ENCODE measurements at regions not wholly inside any gene's neighbourhood (a gene's known extent, or its start where the extent isn't known, plus 50 kb on each side); places are given as distances from the start of the nearest gene placed in this dataset.

DNA sequence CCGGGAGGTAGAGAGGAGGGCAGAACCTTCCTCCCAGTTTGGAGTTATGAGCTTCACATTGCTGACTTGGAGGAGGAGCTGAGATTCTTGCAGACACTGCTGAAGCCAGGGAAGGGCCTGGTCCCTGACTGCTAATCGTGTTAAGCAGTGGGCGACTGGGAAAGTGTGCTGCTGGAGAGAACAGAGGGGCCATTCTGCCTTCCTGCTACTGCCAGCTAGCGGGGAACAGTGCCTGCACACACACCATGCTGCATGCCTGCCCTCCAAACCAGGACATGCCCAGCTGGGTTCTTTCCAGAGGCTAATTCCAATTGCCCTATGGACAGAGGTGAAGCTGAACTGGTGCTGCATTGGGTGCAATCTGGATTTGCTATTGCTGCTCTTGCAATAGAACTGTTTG, 281.4 kb downstream of the AJAP1 start:
- Histone ChIP-seq H3K4me3 (no peak overlapping the region), H3K36me3 (ENCODE audit: insufficient read depth) (peaks cover 5% of the 10 kb centered on the region), H3K79me2 (replicated peaks; ENCODE audit: insufficient read depth) (no peaks in the 10 kb centered on the region), H3K4me1 (ENCODE audit: insufficient read depth) (no peaks in the 10 kb centered on the region), H2AFZ (no peak overlapping the region), H3K9me2 (ENCODE audit: insufficient read depth) (no peaks in the 10 kb centered on the region), H3F3A (replicated peaks; ENCODE audit: low read depth) (no peaks in the 10 kb centered on the region), H3K4me2 (no peak overlapping the region), H3K27ac (ENCODE audit: low read depth) (no peak overlapping the region), H3K27me3 (ENCODE audit: insufficient read depth) (no peaks in the 10 kb centered on the region), H4K20me1 (replicated peaks; ENCODE audit: insufficient read depth) (no peaks in the 10 kb centered on the region)
- ATAC-seq = no peak
- peaks cover 5% of the 10 kb centered on the region; the same call in 2 of the 3 replicates for H3K36me3 Mint-ChIP-seq (ENCODE audit: low read depth)
- peaks cover 12% of the 10 kb centered on the region for H3K27me3 Mint-ChIP-seq (ENCODE audit: insufficient read depth, low read depth, poor library complexity)
- TF ChIP-seq, protein P1, sequence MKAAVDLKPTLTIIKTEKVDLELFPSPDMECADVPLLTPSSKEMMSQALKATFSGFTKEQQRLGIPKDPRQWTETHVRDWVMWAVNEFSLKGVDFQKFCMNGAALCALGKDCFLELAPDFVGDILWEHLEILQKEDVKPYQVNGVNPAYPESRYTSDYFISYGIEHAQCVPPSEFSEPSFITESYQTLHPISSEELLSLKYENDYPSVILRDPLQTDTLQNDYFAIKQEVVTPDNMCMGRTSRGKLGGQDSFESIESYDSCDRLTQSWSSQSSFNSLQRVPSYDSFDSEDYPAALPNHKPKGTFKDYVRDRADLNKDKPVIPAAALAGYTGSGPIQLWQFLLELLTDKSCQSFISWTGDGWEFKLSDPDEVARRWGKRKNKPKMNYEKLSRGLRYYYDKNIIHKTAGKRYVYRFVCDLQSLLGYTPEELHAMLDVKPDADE (IDR thresholded peaks at IDR 0.05) = no peak
- no peak for TF ChIP-seq CREB1 (CRISPR knock-in tag; IDR thresholded peaks at IDR 0.05; ENCODE audit: low read depth)
- TF ChIP-seq NANOG (IDR thresholded peaks at IDR 0.05; ENCODE audit: borderline replicate concordance) = no peak
- peaks cover 15% of the 10 kb centered on the region for H3K9me3 Mint-ChIP-seq
- H3K4me3 Mint-ChIP-seq = no peak overlapping the region
- no peak overlapping the region for H3K27ac Mint-ChIP-seq
- H3K4me1 Mint-ChIP-seq = peaks cover 20% of the 10 kb centered on the region
- DNase-seq (ENCODE audit: low spot score) = no peak

DNA sequence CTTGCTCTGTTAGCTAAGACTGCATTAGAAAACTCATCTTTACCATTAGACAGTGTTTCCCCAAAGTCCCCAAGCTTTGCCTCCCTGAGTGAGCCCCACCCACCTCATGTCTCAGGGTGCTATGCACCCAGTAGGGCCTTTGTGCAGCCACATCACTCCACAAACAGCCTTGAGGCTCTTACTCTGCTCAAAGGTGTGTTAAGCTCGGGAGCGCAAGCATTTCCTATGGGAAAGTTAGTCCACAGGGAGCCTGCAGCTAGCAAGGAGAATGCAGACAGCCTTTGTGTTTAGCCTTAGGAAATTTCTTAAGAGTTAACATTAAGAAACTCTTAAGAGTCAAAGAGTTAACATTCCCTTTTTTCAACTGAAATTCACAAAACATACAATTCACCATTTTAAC, 278.8 kb downstream of the AJAP1 start:
- peak; percentile 74 for ATAC-seq
- TF ChIP-seq, protein P2, sequence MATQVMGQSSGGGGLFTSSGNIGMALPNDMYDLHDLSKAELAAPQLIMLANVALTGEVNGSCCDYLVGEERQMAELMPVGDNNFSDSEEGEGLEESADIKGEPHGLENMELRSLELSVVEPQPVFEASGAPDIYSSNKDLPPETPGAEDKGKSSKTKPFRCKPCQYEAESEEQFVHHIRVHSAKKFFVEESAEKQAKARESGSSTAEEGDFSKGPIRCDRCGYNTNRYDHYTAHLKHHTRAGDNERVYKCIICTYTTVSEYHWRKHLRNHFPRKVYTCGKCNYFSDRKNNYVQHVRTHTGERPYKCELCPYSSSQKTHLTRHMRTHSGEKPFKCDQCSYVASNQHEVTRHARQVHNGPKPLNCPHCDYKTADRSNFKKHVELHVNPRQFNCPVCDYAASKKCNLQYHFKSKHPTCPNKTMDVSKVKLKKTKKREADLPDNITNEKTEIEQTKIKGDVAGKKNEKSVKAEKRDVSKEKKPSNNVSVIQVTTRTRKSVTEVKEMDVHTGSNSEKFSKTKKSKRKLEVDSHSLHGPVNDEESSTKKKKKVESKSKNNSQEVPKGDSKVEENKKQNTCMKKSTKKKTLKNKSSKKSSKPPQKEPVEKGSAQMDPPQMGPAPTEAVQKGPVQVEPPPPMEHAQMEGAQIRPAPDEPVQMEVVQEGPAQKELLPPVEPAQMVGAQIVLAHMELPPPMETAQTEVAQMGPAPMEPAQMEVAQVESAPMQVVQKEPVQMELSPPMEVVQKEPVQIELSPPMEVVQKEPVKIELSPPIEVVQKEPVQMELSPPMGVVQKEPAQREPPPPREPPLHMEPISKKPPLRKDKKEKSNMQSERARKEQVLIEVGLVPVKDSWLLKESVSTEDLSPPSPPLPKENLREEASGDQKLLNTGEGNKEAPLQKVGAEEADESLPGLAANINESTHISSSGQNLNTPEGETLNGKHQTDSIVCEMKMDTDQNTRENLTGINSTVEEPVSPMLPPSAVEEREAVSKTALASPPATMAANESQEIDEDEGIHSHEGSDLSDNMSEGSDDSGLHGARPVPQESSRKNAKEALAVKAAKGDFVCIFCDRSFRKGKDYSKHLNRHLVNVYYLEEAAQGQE (IDR thresholded peaks at IDR 0.05; ENCODE audit: unreplicated experiment) = no peak
- TF ChIP-seq CREB1 (CRISPR knock-in tag; IDR thresholded peaks at IDR 0.05; ENCODE audit: low read depth) = no peak
- no peak for TF ChIP-seq ZNF331 (CRISPR knock-in tag; IDR thresholded peaks at IDR 0.05; ENCODE audit: low read depth)
- TF ChIP-seq, protein P1 (IDR thresholded peaks at IDR 0.05) = no peak
- no peak for TF ChIP-seq ZNF114 (CRISPR knock-in tag; IDR thresholded peaks at IDR 0.05)
- TF ChIP-seq EZH2phosphoT487 (IDR thresholded peaks at IDR 0.05; ENCODE audit: unreplicated experiment) = no peak
- no peak for TF ChIP-seq ZNF462 (CRISPR knock-in tag; IDR thresholded peaks at IDR 0.05)
- no peak for TF ChIP-seq STAT1 (IDR thresholded peaks at IDR 0.05; ENCODE audit: unreplicated experiment)
- TF ChIP-seq POLR2AphosphoS5 (IDR thresholded peaks at IDR 0.05; ENCODE audit: low read depth) = no peak
- no peak for TF ChIP-seq EZH2 (IDR thresholded peaks at IDR 0.05; ENCODE audit: low read depth, unreplicated experiment)

More for the DNA sequence above, 278.8 kb downstream of the AJAP1 start:
- H2AFZ ChIP-seq = no peak overlapping the region
- H3F3A ChIP-seq (replicated peaks; ENCODE audit: low read depth) = no peaks in the 10 kb centered on the region
- no peaks in the 10 kb centered on the region for H3K27me3 ChIP-seq (ENCODE audit: insufficient read depth)
- no peaks in the 10 kb centered on the region; the same call in 1 of the 2 replicates for H3K36me3 ChIP-seq (ENCODE audit: insufficient read depth)
- no peaks in the 10 kb centered on the region for H3K9me2 ChIP-seq (ENCODE audit: insufficient read depth)
- no peaks in the 10 kb centered on the region for H3K79me2 ChIP-seq (replicated peaks; ENCODE audit: insufficient read depth)
- H3K4me2 ChIP-seq = no peak overlapping the region
- H3K36me3 Mint-ChIP-seq (ENCODE audit: low read depth) = no peaks in the 10 kb centered on the region
- H3K27me3 Mint-ChIP-seq (ENCODE audit: insufficient read depth, low read depth, poor library complexity) = peaks cover 11% of the 10 kb centered on the region
- H3K4me1 Mint-ChIP-seq = peaks cover 20% of the 10 kb centered on the region
- no peak overlapping the region for H3K4me3 ChIP-seq
- DNase-seq (ENCODE audit: low spot score) = no peak
- no peaks in the 10 kb centered on the region for H3K9me3 Mint-ChIP-seq
- no peak overlapping the region for H3K27ac Mint-ChIP-seq
- H3K4me1 ChIP-seq (ENCODE audit: insufficient read depth) = no peaks in the 10 kb centered on the region
- H4K20me1 ChIP-seq (replicated peaks; ENCODE audit: insufficient read depth) = no peaks in the 10 kb centered on the region
- H3K27ac ChIP-seq (ENCODE audit: low read depth) = no peak overlapping the region
- H3K4me3 Mint-ChIP-seq = no peak overlapping the region
